Naive thymus-derived CD4-positive, alpha-beta T cell (primary cell): ENCODE measurements at regions not wholly inside any gene's neighbourhood (a gene's known extent, or its start where the extent isn't known, plus 50 kb on each side); places are given as distances from the start of the nearest gene placed in this dataset.

Experiments used
- ATAC-seq: fragments of 150-1000 bp; cut with Tn5 transposase; 2 replicates; pipeline ENCODE4 v1.10.0; 2021; ENCODE audit warnings: mild to moderate bottlenecking, moderate library complexity
- CTCF ChIA-PET: fragments of 350-600 bp; sonication (Branson Sonifier 250); formaldehyde crosslinking; loops from one replicate; lab custom pipeline; 2021; ENCODE audit warnings: antibody characterized with exemption; lab: Charles Lee
- POLR2A ChIA-PET: fragments of 350-600 bp; sonication (Branson Sonifier 250); formaldehyde crosslinking; loops from one replicate; lab custom pipeline; 2021; ENCODE audit warnings: antibody characterized with exemption, inconsistent platforms; lab: Charles Lee
- DNase-seq, 9 donors: peaks; one replicate each; pipeline versions ENCODE4 v3.0.0 to v3.0.0-alpha.2; 2020 to 2022; ENCODE audit warnings: mixed read lengths in 1 of 9
- H3K27ac ChIP-seq: one replicate; pipeline ENCODE4 v1.7.0; 2013; ENCODE audit warnings: mild to moderate bottlenecking, low read depth, low read length, moderate library complexity
- H3K27me3 ChIP-seq, 2 donors: one replicate each; pipeline ENCODE4 v1.7.0; 2013; ENCODE audit warnings: low read length in 2 of 2, mild to moderate bottlenecking in 2 of 2, moderate library complexity in 2 of 2; ENCODE audit not compliant: control insufficient read depth in 2 of 2, insufficient read depth in 2 of 2
- H3K36me3 ChIP-seq, 3 experiments: 1 replicate in 2 of 3; 2 replicates in 1 of 3; pipeline ENCODE4 v1.7.0; 2013; ENCODE audit warnings: low read length in 3 of 3, mild to moderate bottlenecking in 3 of 3, moderate library complexity in 1 of 3; ENCODE audit not compliant: insufficient read depth in 3 of 3, control insufficient read depth in 2 of 3
- H3K4me1 ChIP-seq, 2 donors: one replicate each; pipeline ENCODE4 v1.7.0; 2013; ENCODE audit warnings: low read length in 2 of 2, mild to moderate bottlenecking in 2 of 2, moderate library complexity in 1 of 2; ENCODE audit not compliant: control insufficient read depth in 2 of 2, insufficient read depth in 2 of 2
- H3K4me3 ChIP-seq: 2 replicates; pipeline ENCODE4 v1.7.0; 2013; ENCODE audit warnings: mild to moderate bottlenecking, low read length
- H3K9me3 ChIP-seq, 3 experiments: 1 replicate in 2 of 3; 2 replicates in 1 of 3; pipeline ENCODE4 v1.7.0; 2013; ENCODE audit warnings: low read length in 3 of 3; ENCODE audit not compliant: control insufficient read depth in 2 of 3
- H3K27ac Mint-ChIP-seq, 9 donors: one replicate each; pipeline ENCODE4 v1.8.0; 2020 to 2022; ENCODE audit warnings: mixed read lengths in 9 of 9, mild to moderate bottlenecking in 8 of 9, moderate library complexity in 5 of 9, inconsistent platforms in 2 of 9
- H3K27me3 Mint-ChIP-seq, 5 donors: one replicate each; pipeline ENCODE4 v1.8.0; 2021 to 2022; ENCODE audit warnings: mixed read lengths in 5 of 5, mild to moderate bottlenecking in 1 of 5
- H3K36me3 Mint-ChIP-seq, 5 donors: one replicate each; pipeline ENCODE4 v1.8.0; 2020 to 2022; ENCODE audit warnings: mixed read lengths in 5 of 5, mild to moderate bottlenecking in 3 of 5, inconsistent platforms in 1 of 5
- H3K4me1 Mint-ChIP-seq, 7 donors: one replicate each; pipeline ENCODE4 v1.8.0; 2020 to 2022; ENCODE audit warnings: mixed read lengths in 7 of 7, mild to moderate bottlenecking in 3 of 7, inconsistent platforms in 1 of 7
- H3K4me3 Mint-ChIP-seq, 10 donors: one replicate each; pipeline ENCODE4 v1.8.0; 2020 to 2022; ENCODE audit warnings: mild to moderate bottlenecking in 10 of 10, mixed read lengths in 10 of 10, moderate library complexity in 6 of 10, inconsistent platforms in 2 of 10
- H3K9me3 Mint-ChIP-seq, 11 donors: one replicate each; pipeline ENCODE4 v1.8.0; 2020 to 2022; ENCODE audit warnings: mixed read lengths in 11 of 11, mild to moderate bottlenecking in 4 of 11, inconsistent platforms in 1 of 11, moderate library complexity in 1 of 11
- intact Hi-C, 2 donors: fragments of 100-400 bp; cut with micrococcal nuclease; formaldehyde crosslinking; loops; one replicate each; pipeline ENCODE4 v1.15.1; 2023

GRCh38 chr5:117209479-117209878 is 634.9 kb upstream of the SEMA6A start:
- Mint-ChIP-seq H3K4me3 (no peak overlapping the region), H3K4me1 (no peaks in the 10 kb centered on the region), H3K9me3 (peaks cover 2 to 17% (median 6%) of the 10 kb centered on the region in 11 donors), H3K27me3 (no peaks in the 10 kb centered on the region), H3K36me3 (no peaks in the 10 kb centered on the region), H3K27ac (no peak overlapping the region)
- intact Hi-C loops, result no loop called here
- ChIA-PET POLR2A (no interaction called here), CTCF (no interaction called here)
- DNase-seq (no peak), ATAC-seq (no peak)
- Histone ChIP-seq H3K4me3 (no peak overlapping the region), H3K36me3 (no peaks in the 10 kb centered on the region), H3K27me3 (no peaks in the 10 kb centered on the region), H3K4me1 (no peaks in the 10 kb centered on the region), H3K9me3 (no peaks in the 10 kb centered on the region), H3K27ac (no peak overlapping the region)

GRCh38 chr5:117207088-117207668 is 632.6 kb upstream of the SEMA6A start:
- DNase-seq, result no peak
- H3K36me3 ChIP-seq, result no peaks in the 10 kb centered on the region
- Mint-ChIP-seq H3K36me3 (no peaks in the 10 kb centered on the region), H3K27me3 (no peaks in the 10 kb centered on the region), H3K4me1 (no peaks in the 10 kb centered on the region), H3K27ac (no peak overlapping the region), H3K9me3 (peaks cover 0 to 14% (median 6%) of the 10 kb centered on the region in 11 donors), H3K4me3 (no peak overlapping the region)
- no peaks in the 10 kb centered on the region for H3K27me3 ChIP-seq
- ChIA-PET CTCF (no interaction called here), POLR2A (no interaction called here)
- H3K4me3 ChIP-seq, result no peak overlapping the region
- intact Hi-C loops, result no loop called here
- H3K9me3 ChIP-seq, result no peaks in the 10 kb centered on the region
- H3K27ac ChIP-seq, result no peak overlapping the region
- ATAC-seq, result no peak
- no peaks in the 10 kb centered on the region for H3K4me1 ChIP-seq

GRCh38 chr5:117205894-117206293 is 631.3 kb upstream of the SEMA6A start:
- Mint-ChIP-seq H3K4me3 (no peak overlapping the region), H3K9me3 (peaks cover 0 to 17% (median 6%) of the 10 kb centered on the region in 11 donors), H3K27ac (no peak overlapping the region), H3K27me3 (no peaks in the 10 kb centered on the region), H3K36me3 (no peaks in the 10 kb centered on the region), H3K4me1 (no peaks in the 10 kb centered on the region)
- Histone ChIP-seq H3K27ac (no peak overlapping the region), H3K4me3 (no peak overlapping the region), H3K4me1 (no peaks in the 10 kb centered on the region), H3K9me3 (no peaks in the 10 kb centered on the region), H3K27me3 (no peaks in the 10 kb centered on the region), H3K36me3 (no peaks in the 10 kb centered on the region)
- DNase-seq (no peak), ATAC-seq (no peak)
- intact Hi-C loops, result no loop called here
- CTCF ChIA-PET, result no interaction called here
- POLR2A ChIA-PET, result no interaction called here

GRCh38 chr5:117204926-117205869 is 630.6 kb upstream of the SEMA6A start:
- no peaks in the 10 kb centered on the region for H3K36me3 Mint-ChIP-seq

GRCh38 chr5:117204404-117204803 is 629.8 kb upstream of the SEMA6A start:
- H3K9me3 ChIP-seq, result no peaks in the 10 kb centered on the region
- no peaks in the 10 kb centered on the region for H3K27me3 ChIP-seq
- no peaks in the 10 kb centered on the region for H3K4me1 ChIP-seq
- ChIA-PET POLR2A (no interaction called here), CTCF (no interaction called here)
- H3K27ac Mint-ChIP-seq, result no peak overlapping the region
- ATAC-seq (no peak), DNase-seq (no peak)
- H3K27me3 Mint-ChIP-seq, result no peaks in the 10 kb centered on the region
- H3K27ac ChIP-seq, result no peak overlapping the region
- no peaks in the 10 kb centered on the region for H3K4me1 Mint-ChIP-seq
- H3K9me3 Mint-ChIP-seq, result peaks cover 0 to 9% (median 4%) of the 10 kb centered on the region in 11 donors
- no peak overlapping the region for H3K4me3 Mint-ChIP-seq
- H3K36me3 Mint-ChIP-seq, result no peaks in the 10 kb centered on the region
- no peak overlapping the region for H3K4me3 ChIP-seq
- intact Hi-C loops, result no loop called here
- no peaks in the 10 kb centered on the region for H3K36me3 ChIP-seq

More at GRCh38 chr5:117204926-117205869, 630.6 kb upstream of the SEMA6A start:
- peaks cover 0 to 15% (median 6%) of the 10 kb centered on the region in 11 donors for H3K9me3 Mint-ChIP-seq
- Histone ChIP-seq H3K27me3 (no peaks in the 10 kb centered on the region), H3K27ac (no peak overlapping the region), H3K4me1 (no peaks in the 10 kb centered on the region), H3K4me3 (no peak overlapping the region), H3K9me3 (no peaks in the 10 kb centered on the region), H3K36me3 (no peaks in the 10 kb centered on the region)
- CTCF ChIA-PET, result no interaction called here
- no peaks in the 10 kb centered on the region for H3K27me3 Mint-ChIP-seq
- H3K27ac Mint-ChIP-seq, result no peak overlapping the region
- H3K4me3 Mint-ChIP-seq, result no peak overlapping the region
- ATAC-seq (no peak), DNase-seq (no peak)
- POLR2A ChIA-PET, result no interaction called here
- intact Hi-C loops, result no loop called here
- no peaks in the 10 kb centered on the region for H3K4me1 Mint-ChIP-seq

- Histone ChIP-seq H3K36me3 (no peaks in the 10 kb centered on the region), H3K27ac (no peak overlapping the region), H3K4me3 (no peak overlapping the region), H3K4me1 (no peaks in the 10 kb centered on the region), H3K27me3 (no peaks in the 10 kb centered on the region), H3K9me3 (no peaks in the 10 kb centered on the region)
- CTCF ChIA-PET, result no interaction called here
- POLR2A ChIA-PET, result no interaction called here
- Mint-ChIP-seq H3K4me1 (no peaks in the 10 kb centered on the region), H3K27me3 (no peaks in the 10 kb centered on the region), H3K27ac (no peak overlapping the region), H3K36me3 (no peaks in the 10 kb centered on the region), H3K4me3 (no peak overlapping the region), H3K9me3 (peaks cover 0 to 8% (median 3%) of the 10 kb centered on the region in 11 donors)
- DNase-seq (no peak), ATAC-seq (no peak)
- intact Hi-C loops, result no loop called here
These were observed 629.0 kb upstream of the SEMA6A start for GRCh38 chr5:117203584-117203983.

- H3K4me1 Mint-ChIP-seq, result no peaks in the 10 kb centered on the region
- DNase-seq, result no peak
- no peak overlapping the region for H3K4me3 ChIP-seq
These were observed 626.4 kb upstream of the SEMA6A start for GRCh38 chr5:117201001-117201400.

More at GRCh38 chr5:117201001-117201400, 626.4 kb upstream of the SEMA6A start:
- intact Hi-C loops, result no loop called here
- H3K9me3 Mint-ChIP-seq, result peaks cover 0 to 16% (median 2%) of the 10 kb centered on the region in 11 donors
- POLR2A ChIA-PET, result no interaction called here
- H3K27ac Mint-ChIP-seq, result no peak overlapping the region
- no peaks in the 10 kb centered on the region for H3K9me3 ChIP-seq
- no peaks in the 10 kb centered on the region for H3K4me1 ChIP-seq
- H3K27me3 ChIP-seq, result no peaks in the 10 kb centered on the region
- H3K27ac ChIP-seq, result no peak overlapping the region
- ATAC-seq, result no peak
- no peak overlapping the region for H3K4me3 Mint-ChIP-seq
- no peaks in the 10 kb centered on the region for H3K36me3 ChIP-seq
- CTCF ChIA-PET, result no interaction called here
- no peaks in the 10 kb centered on the region for H3K36me3 Mint-ChIP-seq
- no peaks in the 10 kb centered on the region for H3K27me3 Mint-ChIP-seq
